IgD-negative memory B cell (primary cell): ENCODE measurements at regions not wholly inside any gene's neighbourhood (a gene's known extent, or its start where the extent isn't known, plus 50 kb on each side); places are given as distances from the start of the nearest gene placed in this dataset.

Source experiments
- H3K27ac Mint-ChIP-seq, 3 donors: one replicate each; pipeline ENCODE4 v1.8.0; 2020 to 2022; ENCODE audit warnings: mild to moderate bottlenecking in 3 of 3, mixed read lengths in 3 of 3, moderate library complexity in 1 of 3
- H3K27me3 Mint-ChIP-seq: one replicate; pipeline ENCODE4 v1.8.0; 2021; ENCODE audit warnings: mixed read lengths
- H3K36me3 Mint-ChIP-seq: one replicate; pipeline ENCODE4 v1.8.0; 2020; ENCODE audit warnings: mild to moderate bottlenecking, mixed read lengths
- H3K4me1 Mint-ChIP-seq, 3 donors: one replicate each; pipeline ENCODE4 v1.8.0; 2020 to 2022; ENCODE audit warnings: mixed read lengths in 3 of 3, mild to moderate bottlenecking in 1 of 3
- H3K4me3 Mint-ChIP-seq, 4 donors: one replicate each; pipeline ENCODE4 v1.8.0; 2020 to 2022; ENCODE audit warnings: mild to moderate bottlenecking in 4 of 4, mixed read lengths in 4 of 4, moderate library complexity in 3 of 4
- H3K9me3 Mint-ChIP-seq, 3 donors: one replicate each; pipeline ENCODE4 v1.8.0; 2020 to 2021; ENCODE audit warnings: mixed read lengths in 3 of 3, mild to moderate bottlenecking in 1 of 3

DNA sequence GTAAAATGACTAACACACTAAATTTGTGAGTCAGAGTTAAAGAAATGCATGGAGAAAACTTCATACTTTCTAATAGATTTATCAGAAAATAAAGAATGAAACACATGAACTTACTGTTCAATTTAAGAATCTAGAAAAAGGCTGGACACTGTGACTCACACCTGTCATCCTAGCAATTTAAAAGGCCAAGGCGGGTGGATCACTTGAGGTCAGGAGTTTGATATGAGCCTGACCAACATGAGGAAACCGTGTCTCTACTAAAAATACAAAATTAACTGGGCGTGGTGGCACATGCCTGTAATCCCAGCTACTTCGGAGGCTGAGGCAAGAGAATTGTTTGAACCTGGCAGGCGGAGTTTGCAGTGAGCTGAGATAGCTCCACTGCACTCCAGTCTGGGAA, 1106.2 kb upstream of the LRRN3 start:
- H3K36me3 Mint-ChIP-seq = no peaks in the 10 kb centered on the region
- peaks cover 2 to 12% (median 5%) of the 10 kb centered on the region in 3 donors for H3K9me3 Mint-ChIP-seq
- H3K4me3 Mint-ChIP-seq = no peak overlapping the region
- H3K27me3 Mint-ChIP-seq = no peaks in the 10 kb centered on the region
- H3K27ac Mint-ChIP-seq = no peak overlapping the region
- H3K4me1 Mint-ChIP-seq = no peaks in the 10 kb centered on the region

DNA sequence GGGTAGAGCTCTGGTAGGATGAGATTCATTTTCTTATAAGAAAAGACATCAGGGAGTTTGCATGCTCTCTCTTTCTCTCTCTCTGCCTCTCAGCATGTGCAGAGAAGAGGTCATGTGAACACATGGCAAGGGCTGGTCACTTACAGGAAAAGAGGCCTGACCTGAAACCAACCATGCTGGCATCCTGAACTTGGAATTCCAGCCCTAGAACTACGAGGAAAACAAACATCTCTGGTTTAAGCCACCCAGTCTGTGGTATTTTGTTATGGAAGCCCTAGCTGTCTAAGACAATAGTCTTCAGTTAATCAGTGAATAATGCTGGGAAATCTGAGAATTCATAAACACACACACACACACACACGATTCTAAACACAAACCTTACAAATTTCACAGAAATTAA, 1104.2 kb upstream of the LRRN3 start:
- Mint-ChIP-seq H3K27me3 (no peaks in the 10 kb centered on the region), H3K36me3 (no peaks in the 10 kb centered on the region), H3K4me1 (no peaks in the 10 kb centered on the region), H3K27ac (no peak overlapping the region), H3K4me3 (no peak overlapping the region), H3K9me3 (peaks cover 2 to 7% (median 5%) of the 10 kb centered on the region in 3 donors)

DNA sequence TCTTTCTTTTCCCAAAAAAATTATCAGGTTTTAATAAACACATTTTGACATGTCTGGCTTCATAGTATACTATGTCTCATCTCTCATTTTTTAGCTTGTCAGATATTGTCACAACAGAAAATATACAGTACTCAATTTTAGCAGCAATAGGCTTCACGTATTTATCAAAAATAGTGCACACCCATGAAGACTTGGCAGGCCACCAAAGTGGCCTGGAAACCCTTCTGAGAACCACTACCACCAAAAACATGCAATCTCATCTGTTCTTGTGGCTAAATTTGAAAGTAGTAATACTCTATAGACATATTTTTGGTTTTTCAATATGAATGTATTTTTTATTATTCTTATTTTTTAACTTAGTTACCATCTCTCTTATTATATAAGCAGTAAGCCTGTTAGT, 1094.5 kb upstream of the LRRN3 start:
- H3K4me1 Mint-ChIP-seq = no peaks in the 10 kb centered on the region
- peaks cover 0 to 1% (median 0%) of the 10 kb centered on the region in 3 donors for H3K9me3 Mint-ChIP-seq
- no peak overlapping the region for H3K27ac Mint-ChIP-seq
- H3K4me3 Mint-ChIP-seq = no peak overlapping the region
- no peaks in the 10 kb centered on the region for H3K36me3 Mint-ChIP-seq
- no peaks in the 10 kb centered on the region for H3K27me3 Mint-ChIP-seq

- Mint-ChIP-seq H3K4me1 (no peaks in the 10 kb centered on the region), H3K36me3 (no peaks in the 10 kb centered on the region), H3K27me3 (no peaks in the 10 kb centered on the region), H3K9me3 (peaks cover 0 to 1% (median 0%) of the 10 kb centered on the region in 3 donors), H3K4me3 (no peak overlapping the region), H3K27ac (no peak overlapping the region)
Observed at GRCh38 chr7:109996927-109997326, 1094.0 kb upstream of the LRRN3 start.

DNA sequence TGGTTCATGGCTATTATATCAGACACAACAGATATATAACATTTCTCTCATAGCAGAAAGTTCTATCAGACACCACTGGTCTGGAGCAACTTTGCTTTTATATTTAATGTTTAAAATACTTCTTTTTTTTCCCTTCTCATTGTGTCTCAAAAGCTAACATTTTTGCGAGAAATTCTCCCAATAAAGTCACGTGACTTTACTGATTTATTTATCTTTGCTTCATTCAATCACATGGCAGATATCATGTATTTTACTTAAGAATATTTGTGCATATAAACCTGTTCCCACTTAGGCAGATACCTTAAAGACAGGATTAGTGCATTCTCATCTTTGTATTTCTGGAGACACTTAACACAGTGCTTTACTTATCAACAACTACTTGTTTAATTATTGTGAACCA, 1093.1 kb upstream of the LRRN3 start:
- Mint-ChIP-seq H3K9me3 (peaks cover 0 to 1% (median 0%) of the 10 kb centered on the region in 3 donors), H3K27me3 (no peaks in the 10 kb centered on the region), H3K27ac (no peak overlapping the region), H3K36me3 (no peaks in the 10 kb centered on the region), H3K4me3 (no peak overlapping the region), H3K4me1 (no peaks in the 10 kb centered on the region)

- no peaks in the 10 kb centered on the region for H3K27me3 Mint-ChIP-seq
Observed at GRCh38 chr7:110001254-110001938, 1089.5 kb upstream of the LRRN3 start.

GRCh38 chr7:110003827-110004226, 1087.1 kb upstream of the LRRN3 start:
- Mint-ChIP-seq H3K27ac (no peak overlapping the region), H3K36me3 (no peaks in the 10 kb centered on the region), H3K9me3 (peaks cover 0 to 3% (median 0%) of the 10 kb centered on the region in 3 donors), H3K4me3 (no peak overlapping the region), H3K4me1 (no peaks in the 10 kb centered on the region), H3K27me3 (no peaks in the 10 kb centered on the region)

More at GRCh38 chr7:110001254-110001938, 1089.5 kb upstream of the LRRN3 start:
- peaks cover 0 to 3% (median 0%) of the 10 kb centered on the region in 3 donors for H3K9me3 Mint-ChIP-seq
- no peak overlapping the region for H3K4me3 Mint-ChIP-seq
- H3K36me3 Mint-ChIP-seq = no peaks in the 10 kb centered on the region
- H3K4me1 Mint-ChIP-seq = no peaks in the 10 kb centered on the region
- H3K27ac Mint-ChIP-seq = no peak overlapping the region

- no peak overlapping the region for H3K27ac Mint-ChIP-seq
- no peaks in the 10 kb centered on the region for H3K36me3 Mint-ChIP-seq
- no peak overlapping the region for H3K4me3 Mint-ChIP-seq
- H3K27me3 Mint-ChIP-seq = no peaks in the 10 kb centered on the region
- no peaks in the 10 kb centered on the region for H3K4me1 Mint-ChIP-seq
- H3K9me3 Mint-ChIP-seq = peaks cover 0 to 2% (median 0%) of the 10 kb centered on the region in 3 donors
Observed at GRCh38 chr7:110007320-110008063, 1083.4 kb upstream of the LRRN3 start.

DNA sequence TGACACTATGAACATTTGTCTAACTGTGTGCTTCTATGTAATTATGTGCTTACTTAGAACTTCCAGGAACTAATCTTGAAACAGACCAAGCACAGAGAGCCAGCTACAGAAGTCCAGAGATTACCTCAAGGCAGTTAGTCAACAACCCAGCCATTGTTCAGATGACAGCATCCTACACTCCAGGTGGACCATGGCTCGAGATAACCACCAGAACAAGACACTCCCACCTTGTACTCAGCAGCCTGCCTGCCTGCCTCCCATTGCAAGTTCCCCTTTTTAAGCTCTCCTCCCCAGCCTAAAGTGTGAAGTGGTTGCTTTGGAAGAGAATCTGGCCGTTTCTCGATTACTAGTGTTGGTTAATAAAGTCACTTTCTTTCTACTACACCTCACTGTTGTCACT, 1080.6 kb upstream of the LRRN3 start:
- H3K27me3 Mint-ChIP-seq = no peaks in the 10 kb centered on the region
- no peaks in the 10 kb centered on the region for H3K4me1 Mint-ChIP-seq
- H3K27ac Mint-ChIP-seq = no peak overlapping the region
- H3K36me3 Mint-ChIP-seq = no peaks in the 10 kb centered on the region
- no peak overlapping the region for H3K4me3 Mint-ChIP-seq
- H3K9me3 Mint-ChIP-seq = peaks cover 0 to 2% (median 2%) of the 10 kb centered on the region in 3 donors

DNA sequence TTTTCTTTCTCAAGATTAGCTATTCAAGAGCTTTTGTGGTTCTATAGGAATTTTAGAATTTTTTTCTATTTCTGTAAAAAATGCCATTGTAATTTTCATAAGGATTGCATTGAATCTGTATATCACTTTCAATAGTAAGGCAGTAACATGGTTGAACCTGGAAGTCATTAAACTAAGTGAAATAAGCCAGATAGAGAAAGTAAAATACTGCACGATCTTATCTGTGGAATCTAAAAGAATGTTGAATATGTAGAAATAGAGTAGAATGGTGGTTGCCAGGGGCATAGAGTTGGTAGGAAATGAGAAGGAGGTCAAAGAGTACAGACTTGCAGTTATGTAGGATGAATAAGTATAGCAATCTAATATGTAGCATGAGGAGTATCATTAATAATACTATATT, 1073.5 kb upstream of the LRRN3 start:
- no peaks in the 10 kb centered on the region for H3K4me1 Mint-ChIP-seq
- H3K36me3 Mint-ChIP-seq = peaks cover 1% of the 10 kb centered on the region
- peaks cover 0 to 4% (median 2%) of the 10 kb centered on the region in 3 donors for H3K9me3 Mint-ChIP-seq
- H3K27ac Mint-ChIP-seq = no peak overlapping the region
- H3K27me3 Mint-ChIP-seq = no peaks in the 10 kb centered on the region
- no peak overlapping the region for H3K4me3 Mint-ChIP-seq

- no peaks in the 10 kb centered on the region for H3K36me3 Mint-ChIP-seq
- H3K4me3 Mint-ChIP-seq = no peak overlapping the region
- peaks cover 2 to 5% (median 4%) of the 10 kb centered on the region in 3 donors for H3K9me3 Mint-ChIP-seq
- H3K4me1 Mint-ChIP-seq = no peaks in the 10 kb centered on the region
- no peak overlapping the region for H3K27ac Mint-ChIP-seq
- H3K27me3 Mint-ChIP-seq = no peaks in the 10 kb centered on the region
Observed at GRCh38 chr7:110027385-110027784, 1063.5 kb upstream of the LRRN3 start.

GRCh38 chr7:110043519-110043918, 1047.4 kb upstream of the LRRN3 start:
- Mint-ChIP-seq H3K36me3 (no peaks in the 10 kb centered on the region), H3K4me3 (no peak overlapping the region), H3K27me3 (no peaks in the 10 kb centered on the region), H3K4me1 (peaks cover 0 to 1% (median 0%) of the 10 kb centered on the region in 3 donors), H3K27ac (no peak overlapping the region), H3K9me3 (peaks cover 0 to 5% (median 0%) of the 10 kb centered on the region in 3 donors)

- Mint-ChIP-seq H3K9me3 (peaks cover 0 to 9% (median 0%) of the 10 kb centered on the region in 3 donors), H3K4me3 (no peak overlapping the region), H3K36me3 (no peaks in the 10 kb centered on the region), H3K27me3 (no peaks in the 10 kb centered on the region), H3K27ac (no peak overlapping the region), H3K4me1 (peaks cover 0 to 1% (median 0%) of the 10 kb centered on the region in 3 donors)
Observed at GRCh38 chr7:110050785-110051184, 1040.1 kb upstream of the LRRN3 start.

- Mint-ChIP-seq H3K4me3 (no peak overlapping the region), H3K36me3 (no peaks in the 10 kb centered on the region), H3K9me3 (peaks cover 0 to 9% (median 0%) of the 10 kb centered on the region in 3 donors), H3K4me1 (peaks cover 0 to 1% (median 0%) of the 10 kb centered on the region in 3 donors), H3K27me3 (no peaks in the 10 kb centered on the region), H3K27ac (no peak overlapping the region)
Observed at GRCh38 chr7:110051372-110051771, 1039.6 kb upstream of the LRRN3 start.

- H3K4me3 Mint-ChIP-seq = no peak overlapping the region
Observed at GRCh38 chr7:110056331-110056730, 1034.6 kb upstream of the LRRN3 start.

DNA sequence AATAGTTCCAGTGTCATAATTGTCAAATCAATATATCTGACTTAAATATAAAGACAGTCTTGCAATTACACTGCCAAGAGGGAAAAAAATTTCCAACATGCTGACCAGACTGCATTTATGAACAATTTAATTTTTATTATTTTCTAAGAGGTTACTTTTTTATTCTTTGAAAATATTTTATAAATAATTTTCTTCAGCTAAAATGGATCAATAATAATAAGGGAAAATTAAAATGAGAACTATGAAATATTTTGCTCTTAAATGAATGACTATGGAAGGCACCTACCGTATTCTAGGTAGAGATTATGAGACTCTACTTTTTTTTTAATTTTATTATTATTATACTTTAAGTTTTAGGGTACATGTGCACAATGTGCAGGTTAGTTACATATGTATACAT, 1032.5 kb upstream of the LRRN3 start:
- Mint-ChIP-seq H3K27ac (no peak overlapping the region), H3K4me3 (no peak overlapping the region), H3K4me1 (no peaks in the 10 kb centered on the region)

More at GRCh38 chr7:110056331-110056730, 1034.6 kb upstream of the LRRN3 start:
- peaks cover 0 to 3% (median 0%) of the 10 kb centered on the region in 3 donors for H3K9me3 Mint-ChIP-seq
- H3K36me3 Mint-ChIP-seq = no peaks in the 10 kb centered on the region
- H3K27me3 Mint-ChIP-seq = no peaks in the 10 kb centered on the region
- no peak overlapping the region for H3K27ac Mint-ChIP-seq
- H3K4me1 Mint-ChIP-seq = no peaks in the 10 kb centered on the region

More for the DNA sequence above, 1032.5 kb upstream of the LRRN3 start:
- no peaks in the 10 kb centered on the region for H3K9me3 Mint-ChIP-seq
- no peaks in the 10 kb centered on the region for H3K27me3 Mint-ChIP-seq
- H3K36me3 Mint-ChIP-seq = no peaks in the 10 kb centered on the region
